ENCODE measurements at regions not wholly inside any gene's neighbourhood (a gene's known extent, or its start where the extent isn't known, plus 50 kb on each side); places are given as distances from the start of the nearest gene placed in this dataset.
"Not testable (repeated sequence)": the region's sequence is repeated elsewhere in the genome, so short reads cannot be mapped to it uniquely, and the experiment has no call there.

GRCh38 chr4:58368221-58368620 lies 1258.0 kb upstream of the IGFBP7 start:
- DNase-seq (ENCODE audit: low read depth, low spot score) = no peak

DNA sequence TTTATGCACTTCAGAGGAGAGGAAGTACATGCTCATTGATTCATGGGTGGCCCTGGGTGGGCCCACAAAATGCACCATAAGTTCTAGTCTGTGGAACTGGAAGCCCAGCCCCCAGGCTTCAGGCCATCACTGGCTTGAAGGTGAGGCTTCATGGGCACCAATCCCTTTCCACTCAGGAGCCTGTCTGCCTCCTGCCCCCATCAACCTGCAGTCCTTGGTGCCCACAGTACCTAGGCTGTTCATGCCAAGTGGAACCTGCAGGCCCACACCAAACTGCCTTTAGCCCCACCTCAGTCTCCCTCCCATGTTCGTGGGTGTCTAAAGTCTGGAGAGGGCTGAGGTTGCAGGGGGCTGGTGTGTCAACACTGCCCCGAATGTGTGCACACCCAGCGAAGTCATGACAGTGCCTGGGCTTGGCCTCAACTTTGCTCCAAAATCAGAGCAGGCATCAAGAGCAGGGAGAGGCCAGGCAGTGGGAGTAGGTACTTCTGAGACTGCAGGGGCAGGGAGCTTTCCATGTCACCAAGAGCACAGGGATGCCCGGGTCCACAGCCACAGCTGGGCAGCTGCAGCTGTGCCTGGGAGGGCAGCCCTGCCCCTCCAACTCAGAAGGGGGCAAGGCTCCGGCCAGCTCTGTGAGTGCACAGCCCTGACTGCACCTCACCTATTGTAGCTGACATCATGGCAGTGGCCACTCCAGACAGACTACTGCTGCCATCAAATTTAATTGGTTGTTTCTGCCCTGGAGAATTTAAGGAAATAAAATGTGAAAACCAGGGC lies 1250.4 kb upstream of the IGFBP7 start:
- no peak for DNase-seq (ENCODE audit: low read depth, low spot score)

DNA sequence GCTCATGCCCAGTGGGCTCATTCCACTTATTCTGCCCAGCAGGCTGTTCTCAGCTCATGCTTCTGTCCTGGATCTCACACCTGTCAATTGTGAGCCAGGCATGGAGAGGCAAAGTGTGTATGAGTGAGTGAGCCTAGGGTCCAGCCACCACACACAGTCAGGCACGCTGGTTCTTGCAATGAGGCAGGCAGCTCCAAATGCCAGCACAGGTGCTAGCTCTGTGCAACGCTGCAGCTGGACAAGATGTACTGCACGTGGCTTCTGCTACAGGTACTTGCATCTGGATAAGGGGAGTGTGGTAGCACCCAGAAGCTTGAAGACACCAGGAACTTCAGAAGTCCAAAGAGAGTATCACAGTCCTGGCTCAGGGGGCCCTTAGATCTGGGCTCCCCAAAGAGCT lies 1249.4 kb upstream of the IGFBP7 start:
- no peak for DNase-seq (ENCODE audit: low read depth, low spot score)

DNA sequence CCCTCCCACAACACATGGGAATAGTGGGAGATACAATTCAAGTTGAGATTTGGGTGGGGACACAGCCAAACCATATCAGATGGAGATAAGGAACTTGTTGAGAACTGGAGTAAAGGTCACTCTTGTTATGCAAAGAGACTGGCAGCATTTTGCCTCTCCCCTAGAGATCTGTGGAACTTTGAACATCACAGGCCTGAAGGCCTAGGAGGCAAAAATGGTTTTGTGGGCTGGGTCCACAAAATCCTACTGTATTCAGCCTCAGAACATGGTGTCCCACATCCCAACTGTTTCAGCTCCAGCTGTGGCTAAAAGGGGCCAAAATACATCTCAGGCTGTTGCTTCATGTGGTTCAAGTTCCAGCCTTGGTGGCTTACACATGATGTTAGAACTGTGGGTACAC lies 1247.8 kb upstream of the IGFBP7 start:
- no peak for DNase-seq (ENCODE audit: low read depth, low spot score)

- no peak for DNase-seq (ENCODE audit: low read depth, low spot score)
Observed at GRCh38 chr4:58325070-58325469, 1214.9 kb upstream of the IGFBP7 start.

GRCh38 chr4:58313444-58313843 lies 1203.3 kb upstream of the IGFBP7 start:
- DNase-seq (ENCODE audit: low read depth, low spot score) = no peak

GRCh38 chr4:58303456-58303855 lies 1193.3 kb upstream of the IGFBP7 start:
- DNase-seq (ENCODE audit: low read depth, low spot score) = no peak

- no peak for DNase-seq (ENCODE audit: low read depth, low spot score)
Observed at GRCh38 chr4:58301376-58301999, 1191.3 kb upstream of the IGFBP7 start.

DNA sequence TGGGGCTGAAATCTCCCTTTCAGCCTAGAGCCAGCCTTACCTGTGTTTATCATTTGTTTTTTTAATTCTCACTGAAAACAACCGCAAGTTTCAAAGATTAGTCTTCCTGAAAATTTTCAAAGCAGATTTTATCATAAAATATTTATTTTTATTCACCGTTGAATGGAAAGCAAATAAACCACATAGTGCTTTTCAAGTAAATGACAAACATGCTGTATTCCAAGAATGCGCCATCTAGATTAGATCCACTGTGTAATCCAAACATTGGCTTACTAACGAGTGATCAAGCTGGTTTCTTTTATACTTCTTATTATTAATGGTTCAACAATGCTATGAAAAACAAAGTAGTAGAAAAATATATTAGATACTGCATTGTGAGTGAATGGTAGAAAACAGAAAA lies 1176.2 kb upstream of the IGFBP7 start:
- DNase-seq (ENCODE audit: low read depth, low spot score) = no peak

DNA sequence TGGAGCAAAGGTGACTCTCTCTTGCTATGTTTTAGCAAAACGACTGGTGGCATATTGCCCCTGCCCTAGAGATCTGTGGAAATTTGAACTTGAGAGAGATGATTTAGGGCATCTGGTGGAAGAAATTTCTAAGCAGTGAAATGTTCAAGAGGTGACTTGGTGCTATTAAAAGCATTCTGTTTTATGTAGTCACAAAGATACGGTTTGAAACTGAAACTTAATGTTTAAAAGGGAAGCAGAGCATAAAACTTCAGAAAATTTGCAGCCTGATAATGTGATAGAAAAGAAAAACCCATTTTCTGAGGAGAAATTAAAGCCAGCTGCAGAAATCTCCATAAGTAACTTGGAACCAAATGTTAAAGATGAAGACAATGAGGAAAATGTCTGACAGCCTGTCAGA lies 1170.7 kb upstream of the IGFBP7 start:
- not testable (repeated sequence) for DNase-seq (ENCODE audit: low read depth, low spot score)

GRCh38 chr4:58275856-58276255 lies 1165.7 kb upstream of the IGFBP7 start:
- DNase-seq (ENCODE audit: low read depth, low spot score) = no peak

- no peak for DNase-seq (ENCODE audit: low read depth, low spot score)
Observed at GRCh38 chr4:58274553-58274952, 1164.4 kb upstream of the IGFBP7 start.

DNA sequence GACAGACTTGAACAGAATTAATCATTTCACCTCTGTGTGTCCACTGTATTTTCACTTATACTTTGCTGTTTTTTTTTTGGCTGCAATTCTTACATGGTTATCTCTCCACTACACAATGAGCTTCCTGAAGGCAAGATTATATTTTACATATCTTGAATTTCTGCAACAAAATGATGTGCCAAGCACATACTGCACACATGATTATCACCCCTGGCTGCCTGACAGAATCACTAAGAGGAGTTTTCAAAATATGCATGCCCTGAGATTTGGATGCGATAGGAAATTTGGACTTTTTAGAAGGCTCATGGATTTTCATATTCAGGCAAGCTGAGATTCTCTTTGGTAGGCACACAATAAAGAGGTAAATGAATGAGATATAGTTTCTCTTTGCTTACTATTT lies 1162.1 kb upstream of the IGFBP7 start:
- DNase-seq (ENCODE audit: low read depth, low spot score) = no peak

DNA sequence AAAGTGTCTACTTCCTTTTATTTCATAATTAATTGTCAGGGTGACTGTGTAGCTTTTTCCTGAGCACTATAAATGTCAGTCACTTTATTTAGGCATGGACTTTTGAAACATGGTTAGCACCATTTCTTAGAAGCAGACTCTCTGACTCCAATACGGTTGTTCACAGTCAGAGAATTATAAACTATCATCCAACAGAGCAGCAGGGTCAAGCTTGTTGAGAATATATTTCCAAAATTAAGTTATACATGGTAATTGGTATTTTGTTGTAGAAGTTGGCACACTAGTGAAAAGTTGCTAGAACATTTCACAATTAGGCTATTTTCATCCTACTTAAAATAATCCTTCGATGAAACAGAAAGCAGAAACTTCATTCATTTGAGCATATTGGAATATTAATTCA lies 1155.5 kb upstream of the IGFBP7 start:
- no peak for DNase-seq (ENCODE audit: low read depth, low spot score)

- DNase-seq (ENCODE audit: low read depth, low spot score) = no peak
Observed at GRCh38 chr4:58261526-58261925, 1151.3 kb upstream of the IGFBP7 start.

- no peak for DNase-seq (ENCODE audit: low read depth, low spot score)
Observed at GRCh38 chr4:58254291-58254690, 1144.1 kb upstream of the IGFBP7 start.

GRCh38 chr4:58252656-58253055 lies 1142.5 kb upstream of the IGFBP7 start:
- no peak for DNase-seq (ENCODE audit: low read depth, low spot score)

- DNase-seq (ENCODE audit: low read depth, low spot score) = no peak
Observed at GRCh38 chr4:58247792-58248191, 1137.6 kb upstream of the IGFBP7 start.

- no peak for DNase-seq (ENCODE audit: low read depth, low spot score)
Observed at GRCh38 chr4:58225460-58225859, 1115.3 kb upstream of the IGFBP7 start.

DNA sequence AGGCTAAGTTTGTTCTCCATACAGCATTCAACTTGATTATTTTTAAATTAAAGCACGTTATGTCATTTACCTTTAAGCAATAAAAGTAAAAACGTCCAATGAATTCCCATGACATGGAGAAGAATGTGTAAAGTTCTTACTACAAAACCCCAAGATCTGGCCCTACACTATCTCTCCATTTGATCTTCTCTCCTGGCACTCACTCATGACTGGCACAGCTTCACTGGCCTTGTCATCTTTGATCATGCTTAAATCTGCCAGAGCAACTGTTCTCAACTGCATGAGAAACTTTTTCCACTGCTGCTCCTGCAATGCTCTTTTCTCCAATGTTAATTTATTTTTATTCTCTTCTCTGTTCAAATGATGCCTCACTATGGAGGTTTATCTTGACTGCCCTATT lies 1109.0 kb upstream of the IGFBP7 start:
- no peak for DNase-seq (ENCODE audit: low read depth, low spot score)

DNA sequence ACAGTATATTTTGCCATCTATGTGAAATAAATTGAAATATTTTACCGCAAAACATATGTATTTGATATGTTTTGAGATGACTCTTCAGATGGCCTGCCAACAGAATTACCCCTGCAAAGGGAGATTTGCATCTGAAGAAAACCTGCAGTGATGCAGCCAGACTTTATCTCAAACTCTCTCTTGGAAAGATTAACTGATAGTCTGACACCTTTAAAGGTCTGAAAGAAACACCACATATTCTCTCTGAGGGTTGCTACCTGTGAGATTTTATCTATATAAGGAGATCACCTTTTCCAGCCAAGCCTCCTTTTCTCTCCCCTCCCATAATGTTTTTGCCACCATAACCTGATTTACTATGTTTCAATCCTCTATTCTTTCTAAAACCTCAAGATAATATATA lies 1106.3 kb upstream of the IGFBP7 start:
- no peak for DNase-seq (ENCODE audit: low read depth, low spot score)

- DNase-seq (ENCODE audit: low read depth, low spot score) = no peak
Observed at GRCh38 chr4:58214376-58214775, 1104.2 kb upstream of the IGFBP7 start.

DNA sequence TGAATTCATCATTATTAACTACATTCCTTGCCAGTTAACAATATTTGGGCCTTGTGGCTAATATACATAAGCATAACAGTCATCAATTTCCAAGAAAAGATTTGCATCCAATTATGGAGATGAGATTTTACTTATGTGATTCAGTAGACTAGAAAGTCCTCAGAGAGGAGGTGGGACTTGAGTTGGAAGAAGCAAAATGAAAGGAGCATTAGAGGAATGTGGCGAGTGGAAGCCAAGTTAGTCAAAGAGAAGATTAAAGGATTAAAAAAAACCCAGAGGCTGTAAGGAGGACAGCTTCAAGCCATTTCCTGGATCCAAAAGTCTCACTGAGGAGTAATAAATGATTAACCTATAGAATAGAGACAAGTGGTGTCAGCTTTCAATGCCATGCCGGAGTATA lies 1099.4 kb upstream of the IGFBP7 start:
- DNase-seq (ENCODE audit: low read depth, low spot score) = no peak

DNA sequence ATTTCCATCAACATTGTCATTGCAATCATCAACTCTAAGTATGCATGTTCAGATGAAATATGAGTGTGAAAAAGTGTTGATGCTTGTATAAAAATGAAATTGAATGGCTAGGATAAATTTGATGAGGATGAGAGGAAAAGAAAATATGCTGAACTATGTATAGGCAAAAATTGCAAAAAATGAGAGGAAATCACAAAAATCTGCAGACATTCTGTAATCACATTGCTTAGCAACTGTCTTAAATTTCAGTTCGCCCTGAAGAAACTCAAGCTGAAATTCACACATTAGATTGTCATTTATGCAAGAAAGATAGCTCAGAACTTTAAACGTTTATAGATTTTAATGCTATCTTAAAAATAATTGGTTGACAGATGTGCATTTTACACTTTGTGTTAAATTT lies 1098.8 kb upstream of the IGFBP7 start:
- DNase-seq (ENCODE audit: low read depth, low spot score) = no peak

Measured in brain pericyte (primary cell).